ENCODE measurements at regions not wholly inside any gene's neighbourhood (a gene's known extent, or its start where the extent isn't known, plus 50 kb on each side); places are given as distances from the start of the nearest gene placed in this dataset.

- TF ChIP-seq POLR2A (IDR thresholded peaks at IDR 0.05) (no peak), CTCF (IDR thresholded peaks at IDR 0.05) (no peak), POLR2AphosphoS5 (IDR thresholded peaks at IDR 0.05) (no peak), EP300 (IDR thresholded peaks at IDR 0.05) (no peak)
Observed at GRCh38 chr18:10234281-10234680, 220.2 kb upstream of the APCDD1 start.
